GM21360 (cell line): ENCODE measurements at regions not wholly inside any gene's neighbourhood (a gene's known extent, or its start where the extent isn't known, plus 50 kb on each side); places are given as distances from the start of the nearest gene placed in this dataset.

ENCODE experiments used
- ATAC-seq: cut with Tn5 transposase; IDR thresholded peaks from one replicate; pipeline ENCODE4 v1.9.1; 2021; ENCODE audit warnings: mild to moderate bottlenecking, moderate library complexity; ENCODE audit not compliant: unreplicated experiment

DNA sequence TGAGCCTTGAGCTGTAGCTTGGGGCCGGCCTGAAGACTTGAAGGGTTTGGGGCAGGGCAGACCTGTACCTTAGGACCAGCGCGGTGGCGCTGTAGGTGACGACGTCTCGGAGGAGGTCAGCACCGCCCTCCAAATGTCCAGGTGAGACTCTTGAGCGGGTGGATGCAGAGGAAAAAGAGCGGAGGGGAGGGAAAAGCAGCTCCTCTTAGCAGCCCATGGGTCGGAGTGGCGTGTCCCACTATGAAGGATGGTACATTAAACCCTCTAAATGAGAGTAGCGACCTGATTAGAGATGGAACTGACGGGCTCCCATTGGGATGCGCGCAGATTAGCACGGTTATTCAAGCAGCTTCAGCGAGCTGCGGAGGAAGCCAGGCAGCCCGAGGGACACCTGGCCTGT is 77.0 kb upstream of the MAP1LC3B2 start:
- no peak for ATAC-seq

DNA sequence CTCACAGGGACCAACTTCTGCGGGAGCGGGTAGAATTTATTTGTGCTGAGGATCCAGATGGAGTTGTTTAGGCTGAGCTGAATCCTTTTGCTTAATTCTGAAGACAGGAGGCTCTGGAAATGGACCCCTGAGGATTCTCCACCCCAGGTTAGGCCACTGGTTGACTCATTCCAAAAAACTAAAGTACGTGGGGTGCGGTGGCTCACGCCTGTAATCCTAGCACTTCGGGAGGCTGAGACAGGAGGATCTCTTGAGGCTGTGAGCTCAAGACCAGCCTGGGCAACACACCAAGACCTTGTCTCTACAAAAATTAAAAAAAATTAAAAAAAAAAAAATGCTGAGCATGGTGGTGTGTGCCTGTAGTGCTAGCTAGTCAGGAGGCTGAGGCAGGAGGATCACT is 76.3 kb upstream of the MAP1LC3B2 start:
- no peak for ATAC-seq

DNA sequence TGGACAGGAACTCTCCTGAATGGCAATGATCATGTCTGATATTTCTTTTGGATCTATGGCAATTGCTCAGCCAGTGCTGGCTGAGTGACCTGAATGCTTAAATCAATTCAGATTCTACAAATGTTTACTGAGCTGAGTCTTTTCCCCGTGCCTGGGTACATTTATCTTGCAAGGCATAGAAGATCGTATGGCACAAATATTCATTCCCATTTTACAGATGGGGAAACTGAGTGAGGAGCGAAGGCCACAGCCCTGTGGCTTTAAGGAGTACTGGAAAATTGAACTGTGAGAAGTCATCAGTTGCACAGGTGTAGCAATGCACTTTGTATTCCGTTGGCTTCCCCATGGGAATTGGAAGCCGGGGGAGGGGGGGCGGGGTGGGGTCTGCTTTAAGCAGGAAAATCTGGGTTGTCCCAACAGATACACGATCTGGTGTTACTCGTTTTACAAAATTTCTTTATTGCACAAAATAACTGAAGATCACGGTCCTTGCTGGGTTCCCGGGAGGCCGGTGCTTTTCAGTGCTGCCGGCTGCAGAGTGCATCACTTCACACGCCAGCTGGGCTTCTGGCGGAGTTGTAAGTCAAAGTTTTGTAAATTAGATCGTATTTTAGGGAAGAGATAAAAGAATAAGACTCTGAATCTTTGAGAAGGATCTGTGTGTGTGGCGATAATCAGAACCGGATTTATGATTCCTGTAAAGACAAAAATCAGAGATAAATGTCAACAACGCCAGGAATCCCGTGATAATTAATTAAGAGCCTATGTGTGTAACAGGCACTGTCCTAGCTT is 75.0 kb upstream of the MAP1LC3B2 start:
- ATAC-seq: no peak

DNA sequence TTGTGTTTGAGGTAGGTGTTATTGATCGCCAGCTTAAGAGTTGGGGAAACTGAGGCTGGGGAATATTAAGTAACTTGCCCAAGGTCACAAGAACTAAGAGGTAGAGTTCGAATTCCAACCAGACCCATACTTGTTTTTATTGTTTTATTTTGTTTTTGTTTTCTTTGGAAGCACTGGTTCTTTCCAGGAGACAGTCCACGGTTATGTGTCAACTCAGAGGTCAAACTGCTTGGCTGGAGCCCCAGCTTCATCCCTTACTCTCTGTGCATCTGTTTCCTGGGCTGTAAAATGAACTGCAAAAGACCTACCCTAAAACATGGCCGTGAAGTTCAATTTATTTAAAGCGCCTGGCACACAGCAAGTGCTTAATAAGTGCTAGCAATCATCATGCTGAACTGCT is 74.4 kb upstream of the MAP1LC3B2 start:
- no peak for ATAC-seq

DNA sequence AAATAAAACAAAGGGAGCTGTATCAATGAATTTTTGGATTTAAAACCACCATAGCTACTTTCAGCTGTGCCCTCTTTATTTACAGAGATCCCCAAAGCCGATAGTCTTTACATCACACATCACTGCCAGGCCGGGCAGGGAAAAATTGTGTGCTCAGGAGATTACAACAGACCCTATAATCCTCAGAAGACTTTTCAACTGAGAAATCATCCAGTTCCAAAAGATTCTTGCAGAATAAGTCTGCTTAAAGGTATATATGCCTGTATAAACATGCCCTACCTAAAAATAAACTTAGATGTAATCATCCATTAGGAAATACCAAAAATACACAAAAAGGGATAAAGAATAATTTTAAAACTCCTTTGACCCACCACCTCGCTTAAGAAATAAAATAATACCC is 70.1 kb upstream of the MAP1LC3B2 start:
- no peak for ATAC-seq

DNA sequence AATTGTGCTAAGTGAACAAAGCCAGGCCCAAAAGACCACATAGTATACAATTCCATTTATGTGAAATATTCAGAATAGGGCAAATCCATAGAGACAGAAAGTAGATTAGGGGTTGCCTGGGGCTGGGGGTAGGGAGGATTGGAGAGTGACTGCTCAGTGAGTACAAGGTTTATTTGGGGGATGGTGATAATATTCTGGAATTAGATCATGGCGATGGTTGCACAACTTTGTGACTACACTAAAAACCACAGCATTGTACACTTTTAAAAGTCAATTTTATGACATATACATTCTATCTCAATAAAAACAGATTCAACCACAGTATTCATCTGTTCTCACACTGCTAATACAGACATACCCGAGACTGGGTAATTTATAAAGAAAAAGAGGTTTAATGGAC is 68.7 kb upstream of the MAP1LC3B2 start:
- ATAC-seq: no peak

DNA sequence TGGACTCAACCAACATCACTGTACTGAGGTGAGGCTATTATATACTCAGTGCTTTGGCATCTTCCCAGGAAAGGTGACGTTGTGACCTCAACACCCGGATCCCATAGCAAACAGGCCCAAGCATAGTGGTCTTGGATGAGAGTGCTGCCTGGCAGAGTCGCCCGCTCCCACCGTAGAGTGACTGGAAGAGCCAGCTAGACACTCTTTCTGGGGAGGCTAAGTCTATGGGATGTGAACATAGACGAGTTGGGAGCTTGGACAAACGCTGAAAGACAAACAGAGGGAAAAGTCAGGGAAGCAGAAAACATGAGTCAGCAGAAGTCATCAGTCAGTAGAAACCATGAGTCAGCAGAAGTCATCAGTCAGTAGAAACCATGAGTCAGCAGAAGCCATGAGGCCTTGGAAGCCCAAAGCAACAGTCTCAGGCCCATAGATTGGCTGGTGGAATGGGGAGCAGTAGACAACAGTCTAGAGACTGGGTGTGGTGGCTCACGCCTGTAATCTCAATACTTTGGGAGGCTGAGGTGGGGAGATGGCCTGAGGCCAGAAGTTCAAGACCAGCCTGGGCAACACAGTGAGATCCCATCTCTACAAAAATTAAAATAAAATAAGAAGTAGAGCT is 66.4 kb upstream of the MAP1LC3B2 start:
- no peak for ATAC-seq

DNA sequence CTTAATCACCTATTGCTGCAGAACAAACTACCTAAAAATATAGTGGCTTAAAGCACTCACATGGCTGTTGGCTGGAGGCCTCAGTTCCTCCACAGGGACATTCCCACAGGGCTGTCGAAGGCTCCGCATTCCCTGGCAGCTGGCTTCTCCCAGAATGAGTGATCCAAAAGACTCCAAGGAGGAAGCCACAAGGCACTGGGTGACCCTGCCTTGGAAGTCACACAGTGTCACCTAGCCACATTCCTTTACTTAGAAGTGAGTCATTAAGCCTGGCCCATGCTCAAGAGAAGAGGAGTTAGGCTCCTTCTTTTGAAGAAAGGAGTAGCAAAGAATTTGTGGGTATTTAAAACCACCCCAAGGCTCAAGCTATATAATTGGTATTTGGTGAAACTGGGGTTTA is 63.9 kb upstream of the MAP1LC3B2 start:
- no peak for ATAC-seq

DNA sequence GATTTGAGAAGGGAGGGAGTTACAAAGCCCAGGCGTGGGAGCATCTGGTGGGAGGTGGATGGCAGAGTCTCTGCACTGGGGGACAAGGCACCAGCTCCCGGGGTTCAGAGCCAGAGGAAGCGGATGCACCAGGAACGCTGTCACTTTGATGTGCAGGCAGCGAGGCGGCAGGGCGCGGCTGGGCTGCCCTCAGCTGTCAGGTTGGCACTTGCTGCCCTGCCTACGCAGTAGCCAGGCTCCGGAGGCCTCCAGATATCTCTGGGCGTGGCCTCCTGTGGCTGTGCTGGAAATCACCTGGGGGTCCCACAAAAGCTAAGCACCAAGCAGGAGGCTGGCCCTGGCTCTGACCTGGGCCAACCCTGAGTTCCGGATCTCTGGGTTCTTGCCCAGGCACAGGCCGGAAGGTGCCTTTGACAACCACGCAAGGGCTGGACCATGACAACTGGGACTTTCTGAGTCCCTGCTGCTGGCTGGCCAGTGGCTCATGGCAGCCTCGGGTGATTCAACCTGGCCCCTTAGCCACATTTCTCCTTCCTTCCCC is 62.1 kb upstream of the MAP1LC3B2 start:
- no peak for ATAC-seq

DNA sequence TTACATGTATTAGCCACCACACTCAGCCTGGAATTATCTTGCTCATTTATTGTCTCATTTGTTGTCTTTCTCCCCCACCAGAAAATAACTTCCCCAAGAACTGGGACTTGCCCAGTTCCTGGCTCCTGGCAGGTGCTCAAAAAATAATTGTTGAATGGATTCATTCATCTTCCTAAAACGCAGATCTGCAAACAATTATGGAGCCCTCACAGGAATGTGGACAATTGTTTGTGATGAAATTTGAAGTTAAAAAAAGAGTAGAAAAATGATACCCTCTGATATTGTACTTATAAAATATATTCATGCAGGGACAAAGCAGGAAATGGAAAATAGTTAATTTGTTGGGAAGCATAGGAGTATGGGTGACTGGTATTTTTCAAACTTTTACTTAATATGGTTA is 60.7 kb upstream of the MAP1LC3B2 start:
- no peak for ATAC-seq

DNA sequence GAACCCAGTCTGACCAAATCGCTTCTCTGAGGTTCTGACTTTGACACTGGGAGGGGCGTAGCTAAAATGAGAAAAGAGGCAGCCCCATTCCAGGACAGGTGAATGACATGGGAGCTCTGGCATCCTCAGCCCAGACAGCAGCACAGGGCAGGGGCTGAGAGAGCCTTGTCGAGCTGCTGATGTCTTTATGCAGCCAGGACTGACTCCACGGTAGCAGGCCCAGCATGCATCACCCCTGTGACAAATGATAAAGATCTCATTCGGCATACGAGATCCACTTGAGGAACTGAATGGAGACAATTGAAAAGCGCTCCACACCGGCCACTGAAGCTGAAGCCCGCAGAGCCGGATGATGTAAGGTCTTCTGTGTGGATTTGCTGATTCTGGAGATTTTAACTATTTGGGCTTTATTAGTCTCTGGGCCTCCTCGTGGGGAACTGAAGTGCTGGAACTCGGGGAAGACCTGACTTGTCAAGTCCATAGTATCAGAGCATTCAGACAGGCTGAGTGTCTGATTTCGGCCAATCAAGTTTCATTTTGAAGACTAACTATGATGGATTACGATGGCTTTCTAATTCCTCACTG is 56.9 kb upstream of the MAP1LC3B2 start:
- ATAC-seq: no peak

DNA sequence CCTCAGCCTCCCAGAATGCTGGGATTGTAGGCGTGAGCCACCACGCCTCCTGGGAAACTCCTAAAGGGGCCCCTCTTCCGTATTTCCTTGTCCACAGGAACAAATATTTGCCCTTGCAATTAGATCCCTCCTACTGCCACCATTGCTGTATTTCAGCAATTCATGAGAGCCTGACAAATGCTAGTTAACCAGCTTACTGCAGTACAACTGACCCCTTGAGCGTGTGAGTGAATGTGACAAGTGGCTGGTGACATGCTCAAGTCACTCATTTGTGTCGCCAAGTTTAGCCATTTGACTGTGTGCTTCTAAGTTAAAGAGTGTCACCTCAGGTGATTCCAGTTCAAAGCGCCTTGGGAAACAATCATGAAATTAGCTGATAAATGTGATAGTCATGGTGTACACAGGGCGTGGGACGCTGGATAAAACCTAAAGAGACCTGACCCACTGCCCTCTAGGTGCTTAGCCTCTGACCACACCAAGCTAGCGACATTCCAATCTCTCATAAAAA is 56.1 kb upstream of the MAP1LC3B2 start:
- no peak for ATAC-seq

DNA sequence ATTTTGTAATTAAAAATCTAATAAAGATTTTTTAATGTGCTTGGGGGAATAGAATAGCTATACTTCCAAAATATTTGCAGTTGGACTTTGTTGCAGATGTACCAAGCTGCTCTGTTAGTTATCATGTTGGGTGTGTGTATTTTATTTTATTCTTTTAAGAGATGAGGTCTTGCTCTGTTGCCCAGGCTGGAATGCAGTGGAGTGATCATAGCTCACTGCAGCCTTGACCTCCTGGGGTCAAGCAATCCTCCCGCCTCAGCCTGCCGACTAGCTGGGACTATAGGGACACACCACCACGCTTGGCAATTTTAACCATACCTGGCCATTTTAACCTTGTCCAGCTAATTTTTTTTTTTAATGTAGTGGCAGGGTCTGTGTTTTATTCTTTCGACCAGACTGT is 54.7 kb upstream of the MAP1LC3B2 start:
- no peak for ATAC-seq

DNA sequence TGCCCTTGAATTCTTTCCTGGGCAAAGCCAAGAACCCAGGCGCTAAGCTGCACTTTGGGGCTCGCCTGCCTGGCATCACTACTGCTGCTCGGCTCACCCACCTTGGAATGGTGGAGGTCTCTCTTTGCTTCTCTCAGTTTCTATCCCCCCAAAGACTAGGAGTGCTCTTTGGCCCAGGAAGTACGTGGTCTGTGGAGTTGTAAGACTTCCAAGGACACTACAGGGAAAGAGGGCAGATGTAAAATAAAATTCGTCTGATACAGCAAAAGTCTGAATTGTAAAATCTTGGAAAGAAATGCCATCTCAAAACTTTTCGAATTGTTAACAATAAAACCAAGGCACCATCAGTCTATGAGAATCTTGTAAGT is 52.5 kb upstream of the MAP1LC3B2 start:
- ATAC-seq: no peak

DNA sequence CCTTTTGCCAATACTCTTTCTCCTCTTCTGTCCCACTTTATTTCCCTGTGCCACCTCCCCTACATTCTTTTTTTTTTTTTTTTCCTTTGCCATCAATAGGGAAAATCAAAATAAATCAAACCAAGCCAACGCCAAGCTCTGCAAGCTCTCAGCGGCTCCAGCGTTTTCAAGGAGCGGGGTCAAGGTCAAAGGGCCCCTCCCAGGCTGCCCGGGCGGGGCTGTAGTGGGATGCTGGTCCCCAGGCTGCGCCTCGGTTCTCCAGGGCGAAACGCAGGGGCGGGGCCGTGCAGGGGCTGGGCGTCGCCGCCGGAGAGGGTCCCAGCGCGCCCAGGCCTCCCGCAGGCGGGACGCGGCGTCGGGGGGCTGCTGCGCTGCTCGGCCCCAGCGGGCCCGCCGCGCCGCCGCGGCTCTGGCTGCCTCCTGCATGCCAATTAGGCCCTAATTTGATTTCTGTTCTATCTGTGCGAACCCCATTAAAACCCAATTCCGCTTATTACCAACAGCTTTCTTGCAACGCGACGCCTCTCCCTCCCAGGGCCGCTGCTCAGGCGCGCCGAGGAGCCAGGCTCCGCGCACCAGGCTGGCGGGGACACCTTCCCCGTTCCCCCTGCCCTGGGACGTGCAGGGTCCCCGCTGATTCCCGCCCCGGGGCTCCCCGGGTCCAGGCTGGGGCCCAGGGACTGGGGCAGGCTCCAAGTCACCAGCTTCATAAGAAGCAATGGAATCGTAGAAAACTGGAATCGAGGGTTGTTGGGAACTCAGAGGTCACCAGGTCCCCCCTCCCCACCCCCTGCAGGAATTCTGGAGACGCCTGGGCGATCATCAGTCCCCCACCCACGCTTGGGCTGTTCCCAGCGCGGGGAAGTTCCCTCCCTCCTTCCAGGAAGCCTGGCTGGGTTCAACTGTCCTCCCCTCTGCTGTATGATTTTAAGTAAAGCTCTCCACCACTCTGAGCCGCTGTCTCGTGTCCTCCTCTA is 50.7 kb upstream of the MAP1LC3B2 start:
- no peak for ATAC-seq
